ENCODE measurements at regions not wholly inside any gene's neighbourhood (a gene's known extent, or its start where the extent isn't known, plus 50 kb on each side); places are given as distances from the start of the nearest gene placed in this dataset.

DNA sequence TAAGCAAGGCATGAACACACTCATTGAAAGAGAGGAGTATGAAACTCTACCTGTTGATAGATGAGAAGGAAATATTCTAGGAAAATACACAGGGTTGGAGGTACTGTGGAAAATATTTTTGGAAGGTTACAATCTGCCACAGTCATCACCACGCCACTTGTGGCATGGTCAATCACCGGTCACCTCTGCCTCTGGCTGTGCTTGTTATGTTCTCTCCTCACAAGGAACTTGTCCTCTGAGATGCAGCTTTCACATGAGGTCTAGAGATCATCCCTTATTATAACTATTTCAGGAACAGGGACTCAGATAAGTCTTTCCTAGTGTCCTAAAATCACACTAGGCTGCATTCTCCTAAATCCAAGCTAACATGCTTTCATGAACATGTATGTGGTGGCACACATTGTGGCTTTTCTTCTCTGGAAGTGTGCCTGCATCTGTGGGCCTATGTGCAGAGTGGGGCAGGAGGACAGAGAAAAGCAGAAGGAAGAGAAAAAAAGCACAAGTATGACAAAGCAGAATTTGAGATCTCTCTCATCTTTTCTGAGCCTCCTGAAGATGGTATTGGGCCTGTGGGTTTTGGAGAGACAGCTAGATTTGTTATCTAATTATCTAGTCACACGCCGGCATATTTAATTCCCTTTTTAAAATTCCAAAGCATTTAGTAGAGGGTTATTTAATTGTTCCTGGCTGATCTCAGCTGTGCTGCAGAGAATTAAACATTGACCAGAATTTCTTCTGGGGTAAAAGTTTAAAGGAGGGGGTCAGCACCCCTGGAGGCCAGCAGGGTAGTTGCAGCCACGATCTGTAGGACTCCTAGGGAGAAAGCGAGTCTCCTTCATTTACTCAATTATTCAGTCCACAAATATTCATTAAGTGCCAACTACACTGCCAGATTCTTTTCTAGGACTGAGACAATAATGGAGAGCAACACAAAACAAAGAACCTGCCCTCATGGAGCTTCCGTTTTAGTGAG is 294.6 kb downstream of the RDH14 start:
- Histone ChIP-seq H3K27ac (ENCODE audit: insufficient read depth, low read length) (no peak overlapping the region), H3K27me3 (ENCODE audit: control insufficient read depth, insufficient read depth, low read length) (no peaks in the 10 kb centered on the region), H3K36me3 (ENCODE audit: control insufficient read depth, insufficient read depth, low read length) (no peaks in the 10 kb centered on the region), H3K9ac (ENCODE audit: insufficient read depth, low read length) (no peak overlapping the region), H2AFZ (ENCODE audit: low read length) (no peak overlapping the region), H3K79me2 (ENCODE audit: control insufficient read depth, insufficient read depth, low read length) (no peaks in the 10 kb centered on the region), H3K4me2 (ENCODE audit: extremely low read depth, insufficient read depth, low read length) (no peak overlapping the region), H4K20me1 (ENCODE audit: control insufficient read depth, extremely low read depth, insufficient read depth, low read length) (no peaks in the 10 kb centered on the region), H3K9me3 (ENCODE audit: control insufficient read depth, insufficient read depth, low read depth, low read length) (no peaks in the 10 kb centered on the region), H3K4me3 (replicated peaks in 1 of 4; ENCODE audit: control extremely low read depth in 1 of 4, insufficient read depth in 1 of 4, low read depth in 3 of 4, low read length in 4 of 4) (no peak overlapping the region), H3K4me1 (ENCODE audit: control insufficient read depth, extremely low read depth, insufficient read depth, low read length) (no peaks in the 10 kb centered on the region)
- TF ChIP-seq, protein P1, sequence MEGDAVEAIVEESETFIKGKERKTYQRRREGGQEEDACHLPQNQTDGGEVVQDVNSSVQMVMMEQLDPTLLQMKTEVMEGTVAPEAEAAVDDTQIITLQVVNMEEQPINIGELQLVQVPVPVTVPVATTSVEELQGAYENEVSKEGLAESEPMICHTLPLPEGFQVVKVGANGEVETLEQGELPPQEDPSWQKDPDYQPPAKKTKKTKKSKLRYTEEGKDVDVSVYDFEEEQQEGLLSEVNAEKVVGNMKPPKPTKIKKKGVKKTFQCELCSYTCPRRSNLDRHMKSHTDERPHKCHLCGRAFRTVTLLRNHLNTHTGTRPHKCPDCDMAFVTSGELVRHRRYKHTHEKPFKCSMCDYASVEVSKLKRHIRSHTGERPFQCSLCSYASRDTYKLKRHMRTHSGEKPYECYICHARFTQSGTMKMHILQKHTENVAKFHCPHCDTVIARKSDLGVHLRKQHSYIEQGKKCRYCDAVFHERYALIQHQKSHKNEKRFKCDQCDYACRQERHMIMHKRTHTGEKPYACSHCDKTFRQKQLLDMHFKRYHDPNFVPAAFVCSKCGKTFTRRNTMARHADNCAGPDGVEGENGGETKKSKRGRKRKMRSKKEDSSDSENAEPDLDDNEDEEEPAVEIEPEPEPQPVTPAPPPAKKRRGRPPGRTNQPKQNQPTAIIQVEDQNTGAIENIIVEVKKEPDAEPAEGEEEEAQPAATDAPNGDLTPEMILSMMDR (conservative IDR thresholded peaks at IDR 0.05 in 1 of 2, IDR thresholded peaks at IDR 0.05 in 1 of 2; ENCODE audit: low read depth in 1 of 2, low read length in 2 of 2), result peak in 1 of 2 donors; percentile 27
- no peak for TF ChIP-seq EZH2 (IDR thresholded peaks at IDR 0.05; ENCODE audit: low read length, missing control alignments)
- no peak for DNase-seq (ENCODE audit: low read depth in 2 of 2)

DNA sequence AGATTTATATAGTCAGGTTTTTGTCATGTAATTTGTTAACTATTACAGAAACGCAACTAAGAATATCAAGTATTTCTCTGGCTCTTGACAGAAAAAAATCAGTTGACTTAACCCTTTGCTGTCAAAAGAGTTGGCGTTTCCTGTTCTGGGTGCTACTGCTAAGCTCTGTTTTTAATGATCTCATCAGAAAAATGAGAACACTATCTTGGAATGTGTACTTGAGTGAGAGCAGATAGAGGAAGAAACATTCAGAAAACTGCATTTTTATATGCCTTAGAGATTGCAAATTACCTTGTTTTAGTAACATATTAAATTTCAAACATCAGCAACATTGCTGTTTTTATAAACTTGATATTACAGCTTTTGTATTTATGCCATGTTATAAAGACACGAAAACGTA is 297.9 kb downstream of the RDH14 start:
- TF ChIP-seq, protein P1 (conservative IDR thresholded peaks at IDR 0.05 in 1 of 2, IDR thresholded peaks at IDR 0.05 in 1 of 2; ENCODE audit: low read depth in 1 of 2, low read length in 2 of 2), result no peak
- TF ChIP-seq EZH2 (IDR thresholded peaks at IDR 0.05; ENCODE audit: low read length, missing control alignments), result no peak
- H3K4me3 ChIP-seq (replicated peaks in 1 of 4; ENCODE audit: control extremely low read depth in 1 of 4, insufficient read depth in 1 of 4, low read depth in 3 of 4, low read length in 4 of 4), result no peak overlapping the region
- no peaks in the 10 kb centered on the region for H3K36me3 ChIP-seq (ENCODE audit: control insufficient read depth, insufficient read depth, low read length)
- H3K9ac ChIP-seq (ENCODE audit: insufficient read depth, low read length), result no peak overlapping the region
- no peaks in the 10 kb centered on the region for H3K9me3 ChIP-seq (ENCODE audit: control insufficient read depth, insufficient read depth, low read depth, low read length)
- no peak overlapping the region for H2AFZ ChIP-seq (ENCODE audit: low read length)
- no peak overlapping the region for H3K27ac ChIP-seq (ENCODE audit: insufficient read depth, low read length)
- no peaks in the 10 kb centered on the region for H3K4me1 ChIP-seq (ENCODE audit: control insufficient read depth, extremely low read depth, insufficient read depth, low read length)
- no peaks in the 10 kb centered on the region for H4K20me1 ChIP-seq (ENCODE audit: control insufficient read depth, extremely low read depth, insufficient read depth, low read length)
- H3K79me2 ChIP-seq (ENCODE audit: control insufficient read depth, insufficient read depth, low read length), result no peaks in the 10 kb centered on the region
- DNase-seq (ENCODE audit: low read depth in 2 of 2), result peak in 1 of 2 donors; percentile 63
- H3K4me2 ChIP-seq (ENCODE audit: extremely low read depth, insufficient read depth, low read length), result no peak overlapping the region
- H3K27me3 ChIP-seq (ENCODE audit: control insufficient read depth, insufficient read depth, low read length), result no peaks in the 10 kb centered on the region

DNA sequence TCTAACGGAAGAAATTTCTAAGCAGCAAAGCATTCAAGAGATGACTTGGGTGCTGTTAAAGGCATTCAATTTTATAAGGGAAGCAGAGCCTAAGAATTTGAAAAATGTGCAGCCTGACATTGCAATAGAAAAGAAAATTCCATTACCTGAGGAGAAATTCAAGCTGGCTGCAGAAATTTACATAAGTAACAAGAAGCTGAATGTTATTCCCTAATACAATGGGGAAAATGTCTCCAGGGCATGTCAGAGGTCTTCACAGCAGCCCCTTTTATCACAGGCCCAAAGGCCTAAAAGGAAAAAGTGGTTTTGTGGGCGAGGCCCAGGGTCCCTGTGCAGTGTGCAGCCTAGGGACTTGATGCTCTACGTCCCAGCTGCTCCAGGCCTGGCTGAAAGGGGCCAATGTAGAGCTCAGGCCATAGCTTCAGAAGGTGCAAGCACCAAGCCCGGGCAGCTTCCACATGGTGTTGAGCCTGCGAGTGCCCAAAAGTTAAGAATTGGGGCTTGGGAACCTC is 306.7 kb downstream of the RDH14 start:
- Histone ChIP-seq H2AFZ (ENCODE audit: low read length) (no peak overlapping the region), H3K9ac (ENCODE audit: insufficient read depth, low read length) (no peak overlapping the region), H3K36me3 (ENCODE audit: control insufficient read depth, insufficient read depth, low read length) (no peaks in the 10 kb centered on the region), H3K79me2 (ENCODE audit: control insufficient read depth, insufficient read depth, low read length) (no peaks in the 10 kb centered on the region), H3K4me3 (replicated peaks in 1 of 4; ENCODE audit: control extremely low read depth in 1 of 4, insufficient read depth in 1 of 4, low read depth in 3 of 4, low read length in 4 of 4) (no peak overlapping the region), H3K4me1 (ENCODE audit: control insufficient read depth, extremely low read depth, insufficient read depth, low read length) (no peaks in the 10 kb centered on the region), H3K27ac (ENCODE audit: insufficient read depth, low read length) (no peak overlapping the region), H3K4me2 (ENCODE audit: extremely low read depth, insufficient read depth, low read length) (no peak overlapping the region), H4K20me1 (ENCODE audit: control insufficient read depth, extremely low read depth, insufficient read depth, low read length) (no peaks in the 10 kb centered on the region), H3K27me3 (ENCODE audit: control insufficient read depth, insufficient read depth, low read length) (no peaks in the 10 kb centered on the region), H3K9me3 (ENCODE audit: control insufficient read depth, insufficient read depth, low read depth, low read length) (no peaks in the 10 kb centered on the region)
- no peak for DNase-seq (ENCODE audit: low read depth in 2 of 2)
- TF ChIP-seq, protein P1 (conservative IDR thresholded peaks at IDR 0.05 in 1 of 2, IDR thresholded peaks at IDR 0.05 in 1 of 2; ENCODE audit: low read depth in 1 of 2, low read length in 2 of 2), result no peak
- TF ChIP-seq EZH2 (IDR thresholded peaks at IDR 0.05; ENCODE audit: low read length, missing control alignments), result no peak

Measured in fibroblast of lung (primary cell).